Sigmoid colon (tissue), 6 donors: ENCODE measurements at regions not wholly inside any gene's neighbourhood (a gene's known extent, or its start where the extent isn't known, plus 50 kb on each side); places are given as distances from the start of the nearest gene placed in this dataset.

Source experiments
- DNase-seq: peaks from one replicate; pipeline ENCODE4 v3.0.0-alpha.2; 2019
- H3K27ac ChIP-seq, 4 donors: fragments of 200-600 bp; sonication (generic); one replicate each; pipeline ENCODE4 v1.5.1; 2016 to 2019; ENCODE audit warnings: mild to moderate bottlenecking in 1 of 4
- H3K27me3 ChIP-seq, 3 donors: fragments of 200-600 bp; sonication (generic); one replicate each; pipeline ENCODE4 v1.5.1; 2019; ENCODE audit warnings: mild to moderate bottlenecking in 1 of 3
- H3K36me3 ChIP-seq, 4 donors: fragments of 200-600 bp; sonication (generic); one replicate each; pipeline ENCODE4 v1.5.1; 2016 to 2019
- H3K4me1 ChIP-seq, 4 donors: fragments of 200-600 bp; sonication (generic); one replicate each; pipeline ENCODE4 v1.5.1; 2017 to 2019
- H3K4me3 ChIP-seq, 4 donors: fragments of 200-600 bp; sonication (generic); one replicate each; pipeline ENCODE4 v1.5.1; 2017 to 2019; ENCODE audit warnings: mild to moderate bottlenecking in 2 of 4, moderate library complexity in 1 of 4
- H3K9me3 ChIP-seq, 4 donors: fragments of 200-600 bp in 3 of 4; sonication (generic) in 3 of 4; one replicate each; pipeline versions ENCODE4 v1.5.1 to v1.6.1; 2013 to 2019
- CTCF ChIP-seq, 4 experiments: fragments of 450-650 bp in 3 of 4; fragments of 200-600 bp in 1 of 4; IDR thresholded peaks; one replicate each; pipeline ENCODE4 v1.5.1; 2016 to 2019; ENCODE audit warnings: antibody characterized with exemption in 4 of 4, mild to moderate bottlenecking in 3 of 4, moderate library complexity in 2 of 4
- EP300 ChIP-seq, 4 donors: sonication (generic); formaldehyde crosslinking; IDR thresholded peaks; one replicate each; pipeline ENCODE4 v1.6.1; 2017; ENCODE audit warnings: antibody characterized with exemption in 4 of 4
- POLR2A ChIP-seq, 2 donors: fragments of 450-650 bp; IDR thresholded peaks; one replicate each; pipeline ENCODE4 v1.6.1; 2016; ENCODE audit warnings: antibody characterized with exemption in 2 of 2, mild to moderate bottlenecking in 2 of 2, moderate library complexity in 2 of 2
- POLR2AphosphoS5 ChIP-seq, 4 donors: sonication (generic); formaldehyde crosslinking; IDR thresholded peaks; one replicate each; pipeline ENCODE4 v1.6.1; 2017; ENCODE audit warnings: antibody characterized with exemption in 4 of 4
- WGBS, 2 donors: extraction: QIAGEN DNeasy Blood & Tissue Kit; methylation state at CpG; one replicate each; pipeline ENCODE4 v1.1.7; 2013; 5-methylcytosine and 5-hydroxymethylcytosine counted together
- intact Hi-C: fragments of 100-400 bp; cut with DNase I; formaldehyde crosslinking; loops from one replicate; pipeline ENCODE4 v1.15.1; 2023
- donor health status: healthy with polysubstance abuse.
- donor health status: healthy.

- H3K27ac ChIP-seq, result no peak overlapping the region
- no peak for TF ChIP-seq CTCF (IDR thresholded peaks at IDR 0.05)
- no peak for TF ChIP-seq POLR2A (IDR thresholded peaks at IDR 0.05)
- TF ChIP-seq POLR2AphosphoS5 (IDR thresholded peaks at IDR 0.05), result no peak
- no peak for TF ChIP-seq EP300 (IDR thresholded peaks at IDR 0.05)
- intact Hi-C loops, result no loop called here
These were observed 352.1 kb upstream of the SLITRK1 start for GRCh38 chr13:84234416-84234815.

GRCh38 chr13:84230568-84230967 lies 348.3 kb upstream of the SLITRK1 start:
- no peak for DNase-seq
- H3K27ac ChIP-seq, result no peak overlapping the region
- no peaks in the 10 kb centered on the region for H3K27me3 ChIP-seq
- H3K4me3 ChIP-seq, result no peak overlapping the region
- no peaks in the 10 kb centered on the region for H3K4me1 ChIP-seq
- no peak for TF ChIP-seq EP300 (IDR thresholded peaks at IDR 0.05)
- TF ChIP-seq POLR2AphosphoS5 (IDR thresholded peaks at IDR 0.05), result no peak
- TF ChIP-seq CTCF (IDR thresholded peaks at IDR 0.05), result no peak
- TF ChIP-seq POLR2A (IDR thresholded peaks at IDR 0.05), result no peak
- 40 to 52% methylated on average over 1 of the region's 1 CpG for WGBS, 2 donors
- H3K36me3 ChIP-seq, result no peaks in the 10 kb centered on the region
- no peaks in the 10 kb centered on the region for H3K9me3 ChIP-seq
- intact Hi-C loops, result no loop called here

More at GRCh38 chr13:84234416-84234815, 352.1 kb upstream of the SLITRK1 start:
- H3K36me3 ChIP-seq, result no peaks in the 10 kb centered on the region
- H3K9me3 ChIP-seq, result no peaks in the 10 kb centered on the region
- no peaks in the 10 kb centered on the region for H3K4me1 ChIP-seq
- no peak for DNase-seq
- H3K27me3 ChIP-seq, result no peaks in the 10 kb centered on the region
- H3K4me3 ChIP-seq, result no peak overlapping the region

GRCh38 chr13:84211048-84211447 lies 328.8 kb upstream of the SLITRK1 start:
- H3K4me1 ChIP-seq, result no peaks in the 10 kb centered on the region
- TF ChIP-seq POLR2A (IDR thresholded peaks at IDR 0.05) (no peak), CTCF (IDR thresholded peaks at IDR 0.05) (no peak), EP300 (IDR thresholded peaks at IDR 0.05) (no peak), POLR2AphosphoS5 (IDR thresholded peaks at IDR 0.05) (no peak)
- no peaks in the 10 kb centered on the region for H3K27me3 ChIP-seq
- H3K27ac ChIP-seq, result no peak overlapping the region
- H3K36me3 ChIP-seq, result no peaks in the 10 kb centered on the region
- WGBS, 2 donors, result 76 to 81% methylated on average over 2 of the region's 2 CpGs
- intact Hi-C loops, result no loop called here
- H3K4me3 ChIP-seq, result no peak overlapping the region
- DNase-seq, result no peak
- H3K9me3 ChIP-seq, result no peaks in the 10 kb centered on the region

- intact Hi-C loops, result no loop called here
- Histone ChIP-seq H3K4me1 (no peaks in the 10 kb centered on the region), H3K36me3 (no peaks in the 10 kb centered on the region), H3K27me3 (no peaks in the 10 kb centered on the region), H3K4me3 (no peak overlapping the region), H3K27ac (no peak overlapping the region), H3K9me3 (no peaks in the 10 kb centered on the region)
- no peak for TF ChIP-seq POLR2A (IDR thresholded peaks at IDR 0.05)
- no peak for TF ChIP-seq CTCF (IDR thresholded peaks at IDR 0.05)
- TF ChIP-seq POLR2AphosphoS5 (IDR thresholded peaks at IDR 0.05), result no peak
- no peak for TF ChIP-seq EP300 (IDR thresholded peaks at IDR 0.05)
- no peak for DNase-seq
- 69 to 78% methylated on average over 7 of the region's 7 CpGs for WGBS, 2 donors
These were observed 326.1 kb upstream of the SLITRK1 start for GRCh38 chr13:84208246-84208910.

- DNase-seq, result no peak
- no peak overlapping the region for H3K27ac ChIP-seq
- no peaks in the 10 kb centered on the region for H3K36me3 ChIP-seq
- H3K4me3 ChIP-seq, result no peak overlapping the region
- intact Hi-C loops, result no loop called here
- WGBS, 2 donors, result 89 to 95% methylated on average over 2 of the region's 2 CpGs
- H3K4me1 ChIP-seq, result no peaks in the 10 kb centered on the region
- no peak for TF ChIP-seq POLR2AphosphoS5 (IDR thresholded peaks at IDR 0.05)
- TF ChIP-seq EP300 (IDR thresholded peaks at IDR 0.05), result no peak
- TF ChIP-seq POLR2A (IDR thresholded peaks at IDR 0.05), result no peak
- TF ChIP-seq CTCF (IDR thresholded peaks at IDR 0.05), result no peak
- no peaks in the 10 kb centered on the region for H3K27me3 ChIP-seq
- no peaks in the 10 kb centered on the region for H3K9me3 ChIP-seq
These were observed 325.2 kb upstream of the SLITRK1 start for GRCh38 chr13:84207509-84207908.
